NCI-H510A (cell line): ENCODE measurements at regions not wholly inside any gene's neighbourhood (a gene's known extent, or its start where the extent isn't known, plus 50 kb on each side); places are given as distances from the start of the nearest gene placed in this dataset.
A peak's percentile ranks its signal among the peaks of the same experiment; 100 is the strongest.
"Not testable (repeated sequence)": the region's sequence is repeated elsewhere in the genome, so short reads cannot be mapped to it uniquely, and the experiment has no call there.

ENCODE experiments used
- DNase-seq: peaks from one replicate; lab custom pipeline; 2025; lab: John Stamatoyannopoulos, UW

DNA sequence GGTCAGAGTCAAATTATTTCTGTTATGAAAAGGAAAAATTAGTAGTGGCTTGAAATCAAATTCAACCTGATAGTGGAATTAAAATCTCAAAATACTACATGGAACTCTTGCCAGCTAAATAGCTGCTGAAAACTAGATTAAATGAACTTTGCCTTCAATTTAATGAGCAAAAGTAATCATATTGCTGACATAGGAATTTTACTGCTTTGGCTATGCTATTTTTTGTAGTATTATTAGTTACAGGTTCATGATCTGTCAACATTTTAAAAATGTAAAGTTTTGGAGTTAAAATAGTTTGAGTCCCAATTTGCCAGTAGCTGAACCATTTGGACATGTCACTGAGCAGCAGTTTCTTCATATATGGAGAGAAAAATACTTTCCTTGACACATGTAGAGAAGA, 81.4 kb downstream of the RERGL start:
- no peak for DNase-seq

DNA sequence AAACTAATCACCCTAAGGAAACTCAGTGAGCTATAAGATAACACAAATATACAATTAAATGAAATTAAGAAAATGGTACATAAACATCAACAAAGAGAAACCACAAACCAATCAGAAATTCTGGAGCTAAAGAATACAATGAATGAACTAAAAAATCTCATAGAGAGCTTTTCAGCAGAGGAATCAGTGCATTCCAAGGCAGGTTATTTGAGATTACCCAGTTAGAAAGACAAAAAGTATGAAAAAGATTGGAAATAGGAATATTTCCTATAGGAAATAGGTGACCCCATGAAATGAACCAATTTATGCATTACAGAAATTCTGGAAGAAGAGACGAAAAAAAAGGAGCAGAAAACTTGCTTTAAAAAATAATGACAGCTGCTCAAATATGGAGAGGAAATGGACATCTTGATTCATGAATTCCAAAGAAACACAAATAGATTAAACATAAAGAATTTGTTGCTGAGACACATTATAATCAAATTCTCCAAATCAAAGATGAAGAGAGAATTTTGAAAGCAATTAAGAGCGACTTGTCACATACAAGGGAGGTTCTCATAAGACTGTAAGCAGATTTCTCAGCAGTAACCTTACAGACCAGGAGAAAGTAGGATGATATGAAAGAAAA, 90.7 kb downstream of the RERGL start:
- DNase-seq, result no peak

DNA sequence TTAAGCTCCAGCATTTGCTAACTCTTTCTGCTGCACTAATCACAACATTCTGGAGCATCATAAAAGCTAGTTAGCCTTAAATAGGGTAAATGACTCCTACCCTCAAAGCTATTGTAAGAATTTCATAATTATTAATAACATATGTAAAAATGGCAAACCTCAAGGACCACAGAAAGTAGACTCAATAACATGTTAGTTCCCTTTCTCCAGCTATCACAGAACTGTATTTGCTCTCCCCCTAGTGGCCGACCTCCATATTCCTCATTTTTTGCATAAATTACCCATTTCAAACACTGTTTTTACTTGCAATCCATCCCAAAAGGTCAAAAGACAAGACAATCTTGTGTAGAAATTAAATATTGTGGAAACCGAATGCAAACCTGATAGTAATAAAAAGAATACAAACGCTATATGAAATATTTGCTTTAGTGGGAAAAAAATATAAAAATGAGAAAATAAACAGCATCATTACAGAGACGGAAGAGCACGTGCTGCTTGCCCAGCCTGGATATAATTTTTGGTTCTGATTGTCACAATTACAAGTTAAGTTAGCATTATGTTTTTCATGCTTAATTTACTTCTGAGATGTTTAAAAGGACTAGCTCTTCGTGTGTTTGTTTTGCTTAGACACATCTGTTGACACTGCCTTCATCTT, 97.9 kb downstream of the RERGL start:
- DNase-seq, result peak; percentile 15

DNA sequence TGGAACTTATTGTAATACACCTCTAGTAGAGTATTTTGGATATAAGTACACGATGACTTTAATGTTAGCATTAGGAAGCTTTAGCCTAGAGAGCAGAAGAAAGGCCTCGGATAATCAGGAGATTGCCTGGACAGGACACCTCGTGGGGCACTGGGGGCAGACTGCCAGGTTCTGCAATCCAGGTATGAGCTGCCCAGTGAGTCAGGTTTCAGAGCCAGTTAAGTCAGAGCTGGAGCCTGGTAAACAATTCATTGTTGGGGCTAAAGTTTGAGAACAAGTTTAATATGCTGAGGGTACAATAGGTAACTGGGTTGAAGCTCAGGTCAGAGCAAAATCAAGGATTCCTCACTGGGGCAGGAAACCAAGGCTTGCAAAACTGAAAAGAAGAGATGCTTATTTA, 107.4 kb downstream of the RERGL start:
- DNase-seq, result no peak

DNA sequence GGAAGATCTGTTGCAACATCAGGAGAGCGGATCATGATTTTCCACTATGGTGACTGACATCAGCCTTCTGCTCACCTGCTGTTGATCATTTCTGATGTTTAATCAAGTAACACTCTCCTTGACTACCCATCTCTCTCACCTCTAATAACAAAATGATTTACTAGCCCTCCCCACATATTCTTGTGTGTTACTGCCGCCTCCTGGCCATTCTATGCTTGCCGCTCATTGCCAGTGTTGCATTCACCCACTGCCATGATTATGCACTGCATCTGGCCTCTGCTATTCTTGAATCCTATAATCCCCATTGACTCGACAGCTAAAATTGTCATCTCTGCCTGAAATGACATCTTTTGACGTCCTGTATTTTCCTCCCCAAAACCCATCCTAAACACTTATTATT, 113.8 kb downstream of the RERGL start:
- DNase-seq, result no peak

DNA sequence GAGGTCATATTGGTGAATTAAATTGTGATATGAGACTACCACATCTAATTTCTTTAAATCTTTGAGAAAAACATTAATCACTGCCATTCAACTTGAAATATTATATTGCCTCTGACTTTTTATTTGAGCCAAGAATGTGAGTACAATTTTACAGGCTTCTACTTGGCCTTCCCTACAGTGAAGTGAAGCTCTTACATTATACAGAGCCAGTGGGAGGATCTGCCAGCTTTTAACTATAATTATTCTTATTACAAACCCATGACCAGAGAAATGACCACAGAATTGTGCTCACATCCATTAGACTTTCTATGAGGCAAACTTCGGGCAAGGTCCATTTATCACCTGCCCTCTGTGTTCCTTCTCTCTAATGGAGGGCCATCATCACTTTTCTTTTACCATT, 114.2 kb downstream of the RERGL start:
- no peak for DNase-seq

DNA sequence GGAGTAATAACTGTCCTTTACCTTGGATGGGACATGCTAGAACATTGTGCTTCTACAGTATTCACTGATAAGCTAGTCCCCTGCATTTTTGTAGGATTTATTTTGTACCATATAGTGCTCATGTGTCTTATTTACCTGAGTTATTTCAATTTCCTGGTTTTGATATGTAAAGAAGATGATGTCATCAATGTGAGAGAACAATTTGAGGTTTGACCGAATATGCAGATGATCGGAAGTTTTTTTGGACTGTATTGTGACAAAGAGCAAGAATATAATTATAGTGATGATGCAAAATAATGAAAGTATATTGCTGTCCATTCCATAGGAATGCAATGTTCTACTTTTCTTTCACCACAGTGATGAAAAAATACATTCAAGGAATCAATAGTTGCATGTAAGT, 114.8 kb downstream of the RERGL start:
- DNase-seq, result no peak

DNA sequence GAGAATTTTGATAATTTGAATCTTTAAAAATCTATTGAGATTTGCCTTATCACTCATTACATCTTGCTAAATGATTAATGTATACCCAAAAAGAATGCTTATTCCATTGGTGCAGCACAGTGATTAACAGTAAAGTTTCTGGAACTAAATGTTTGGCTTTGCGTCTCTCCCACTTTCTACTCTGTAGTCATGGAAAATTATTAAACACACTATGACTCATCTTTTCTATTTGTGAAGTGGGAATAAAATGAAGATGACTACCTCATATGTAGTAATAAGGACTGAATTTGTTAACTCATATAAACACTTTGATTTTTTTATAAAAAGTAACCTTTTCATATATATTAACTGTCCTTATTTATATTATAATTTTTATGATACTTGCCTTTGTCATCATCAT, 118.1 kb downstream of the RERGL start:
- DNase-seq, result no peak

DNA sequence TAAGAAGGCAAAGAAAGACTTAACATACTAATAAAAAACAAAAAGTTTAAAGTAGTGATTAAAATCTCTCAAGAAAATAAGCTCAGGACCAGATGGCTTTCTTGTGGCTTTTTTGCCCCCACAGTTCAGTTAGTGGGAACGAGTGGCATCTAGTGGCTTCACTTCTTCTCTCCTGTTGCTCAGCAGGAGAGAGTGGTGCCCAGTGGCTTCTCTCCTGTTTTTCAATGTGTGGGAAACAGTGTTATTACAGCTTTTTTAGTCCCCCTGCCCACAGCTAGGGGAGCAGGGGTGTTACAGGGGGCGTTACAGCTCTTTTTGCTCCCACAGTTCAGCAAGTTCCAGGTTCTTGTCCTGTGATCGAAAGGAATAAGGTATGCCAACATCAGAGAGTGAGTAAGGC, 135.2 kb downstream of the RERGL start:
- DNase-seq, result no peak

DNA sequence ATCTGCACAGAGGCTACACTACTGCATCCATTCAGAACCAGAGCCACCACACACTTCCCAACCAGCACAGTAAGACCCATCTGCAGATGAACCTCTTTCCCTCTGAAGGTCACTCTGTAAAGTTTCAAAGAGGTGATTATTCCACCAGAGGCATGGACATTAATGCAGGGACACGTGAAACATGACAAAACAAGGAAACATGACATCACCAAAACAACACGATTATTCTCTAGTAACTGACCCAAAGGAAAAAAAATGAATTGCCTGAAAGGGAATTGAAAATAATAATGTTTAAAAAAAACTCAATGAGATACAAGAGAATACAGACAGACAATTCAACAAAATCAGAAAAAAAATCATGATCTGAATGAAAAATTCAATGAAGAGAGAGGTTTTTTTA, 139.1 kb downstream of the RERGL start:
- DNase-seq, result no peak

DNA sequence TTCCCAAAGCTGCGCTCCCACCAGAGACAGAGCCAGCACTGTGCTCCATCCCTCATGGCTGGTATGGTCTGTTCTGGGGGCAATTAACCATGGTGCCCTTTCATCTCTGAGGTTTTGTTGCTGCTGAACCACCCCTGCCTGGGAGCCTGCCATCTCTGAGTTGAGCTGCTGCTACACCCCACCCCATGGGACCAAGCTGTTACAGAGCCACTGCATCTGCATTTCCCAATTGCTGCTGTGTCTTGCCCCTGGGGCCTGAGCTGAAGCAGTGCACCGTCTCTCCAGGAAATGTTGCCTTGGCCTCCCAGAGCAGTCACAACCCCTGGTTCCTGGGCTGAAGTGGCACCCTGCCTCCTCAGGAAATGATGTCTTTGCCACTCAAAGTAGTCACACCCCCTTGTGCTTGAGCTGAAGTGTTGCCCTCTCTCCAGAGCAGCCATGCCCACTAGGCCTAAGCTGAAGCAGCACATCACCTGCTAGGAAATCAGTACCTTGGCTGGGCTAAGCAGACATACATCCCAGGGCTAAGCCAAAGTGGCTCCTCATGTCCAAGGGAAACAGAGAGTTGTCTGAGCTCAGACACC, 140.3 kb downstream of the RERGL start:
- peak; percentile 53 for DNase-seq

DNA sequence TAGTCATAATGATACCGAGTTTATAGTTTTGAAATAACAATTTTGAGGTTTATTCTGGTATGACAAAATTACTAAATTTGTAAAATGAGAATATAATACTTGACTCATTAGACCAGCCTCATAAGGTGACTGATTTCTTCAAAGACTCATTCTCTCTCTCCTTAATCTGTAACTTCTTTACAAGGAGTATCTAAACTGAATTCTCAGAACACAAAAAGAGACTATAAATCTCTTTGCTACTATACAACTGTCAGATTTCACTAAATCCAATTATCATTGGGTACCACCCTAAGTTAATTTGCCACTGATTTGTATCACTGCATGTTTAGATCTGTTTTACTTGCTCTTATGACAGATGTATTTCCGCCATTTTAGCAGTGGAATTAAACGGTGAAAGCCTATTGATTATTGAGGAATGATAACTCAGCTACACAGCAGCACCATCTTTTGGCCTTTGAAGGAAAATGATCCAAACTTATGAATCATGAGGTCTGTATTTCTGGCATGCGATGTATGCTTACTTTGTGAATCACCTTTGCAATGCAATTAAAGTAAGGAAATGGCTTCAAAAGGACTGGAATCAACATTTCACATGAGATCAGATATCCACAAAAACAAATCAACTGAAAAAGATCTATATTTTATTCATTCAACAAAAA, 161.2 kb downstream of the RERGL start:
- DNase-seq, result no peak

DNA sequence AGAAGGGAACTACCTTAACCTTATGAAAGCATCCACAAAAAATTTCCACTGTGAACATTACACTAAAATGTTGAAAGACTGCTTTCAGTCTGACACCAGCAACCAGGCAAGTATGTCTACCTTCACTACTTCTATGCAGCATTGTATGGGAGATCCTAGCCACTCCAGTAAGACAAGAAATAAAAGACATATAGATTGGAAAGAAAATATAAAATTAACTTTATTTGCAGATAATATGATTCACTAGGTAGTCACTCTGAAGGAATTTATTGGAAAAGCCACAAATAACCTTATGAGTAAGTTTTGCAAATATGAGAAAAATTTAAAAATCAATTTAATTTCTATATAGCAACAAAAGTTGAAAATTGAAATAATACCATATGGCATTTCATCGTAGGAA, 172.0 kb downstream of the RERGL start:
- DNase-seq, result no peak

DNA sequence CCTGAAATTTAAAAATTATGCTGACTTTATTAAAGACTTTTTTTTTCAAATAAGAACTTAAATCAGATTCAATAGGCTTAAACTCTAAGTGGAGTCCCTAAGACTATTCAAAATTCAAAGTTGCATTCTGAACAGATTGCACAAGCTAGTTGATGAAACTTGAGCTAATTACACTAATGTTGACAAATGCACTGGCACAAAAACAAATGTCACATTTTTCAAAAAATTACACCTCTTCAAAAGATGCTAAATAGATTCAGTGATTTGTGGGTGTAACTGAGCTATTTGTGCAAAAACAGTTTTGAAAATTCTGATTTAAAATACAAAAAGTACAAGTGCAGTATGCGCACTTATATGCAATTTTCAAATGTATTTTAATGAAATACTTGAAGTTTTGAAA, 205.4 kb downstream of the RERGL start:
- DNase-seq, result no peak

DNA sequence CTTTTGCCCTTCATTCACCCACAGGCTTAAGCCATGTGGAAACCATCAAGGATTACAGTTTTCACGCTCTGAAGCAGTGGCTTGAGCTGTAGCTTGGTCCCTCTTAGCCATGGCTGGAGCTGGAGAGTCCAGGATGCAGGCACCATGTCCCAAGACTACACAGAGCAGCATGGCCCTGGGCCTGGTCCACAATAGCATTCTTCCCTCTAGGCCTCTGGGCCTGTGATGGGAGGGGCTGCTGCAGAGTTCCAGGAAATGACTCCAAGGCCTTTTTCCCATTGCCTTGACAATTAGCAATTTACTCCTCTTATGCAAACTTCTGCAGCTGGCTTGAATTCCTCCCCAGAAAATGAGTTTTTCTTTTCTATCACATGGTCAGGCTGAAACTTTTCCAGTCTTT, 211.3 kb downstream of the RERGL start:
- DNase-seq, result no peak

DNA sequence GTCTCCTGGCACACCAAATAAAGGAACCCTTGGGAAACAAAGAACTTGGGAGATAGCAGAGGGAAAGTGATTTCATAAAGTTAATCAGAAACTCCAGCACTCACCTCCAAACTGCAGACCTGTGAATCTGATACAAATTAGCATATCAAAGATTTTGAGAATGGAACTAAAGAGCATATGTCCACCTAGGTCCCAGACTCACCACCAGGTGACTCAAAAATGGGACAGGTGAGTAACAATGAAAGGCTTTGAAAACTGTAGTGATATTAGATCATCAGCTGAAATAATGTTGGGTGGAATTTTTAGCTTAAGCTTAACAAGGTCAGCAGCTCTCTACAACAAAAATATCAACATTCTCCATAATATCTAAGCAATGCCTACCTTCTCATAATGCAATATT, 214.8 kb downstream of the RERGL start:
- DNase-seq, result no peak

DNA sequence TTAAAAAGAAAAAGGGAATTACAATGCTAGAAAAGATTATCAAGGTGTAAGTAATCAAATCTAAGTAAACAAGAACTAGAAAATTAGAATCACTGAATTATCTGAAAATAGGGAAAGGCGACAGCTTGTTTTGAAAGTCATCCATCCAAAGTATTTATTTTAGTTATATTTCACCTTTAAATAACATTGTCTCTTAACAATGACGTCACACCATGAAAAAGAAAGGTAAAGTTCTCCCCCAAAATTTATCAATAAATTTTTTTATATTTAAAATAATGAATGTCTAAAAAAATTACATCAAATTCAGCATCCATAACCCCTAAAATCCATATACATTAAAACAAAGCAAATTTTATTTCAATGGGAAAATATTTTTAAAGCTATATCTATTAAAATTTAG, 223.2 kb downstream of the RERGL start:
- DNase-seq, result no peak

DNA sequence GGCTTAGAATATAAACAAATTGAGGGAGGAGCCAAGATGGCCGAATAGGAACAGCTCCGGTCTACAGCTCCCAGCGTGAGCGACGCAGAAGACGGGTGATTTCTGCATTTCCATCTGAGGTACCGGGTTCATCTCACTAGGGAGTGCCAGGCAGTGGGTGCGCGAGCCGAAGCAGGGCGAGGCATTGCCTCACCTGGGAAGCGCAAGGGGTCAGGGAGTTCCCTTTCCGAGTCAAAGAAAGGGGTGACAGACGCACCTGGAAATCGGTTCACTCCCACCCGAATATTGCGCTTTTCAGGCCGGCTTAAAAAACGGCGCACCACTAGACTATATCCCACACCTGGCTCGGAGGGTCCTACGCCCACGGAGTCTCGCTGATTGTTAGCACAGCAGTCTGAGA, 234.4 kb downstream of the RERGL start:
- not testable (repeated sequence) for DNase-seq

DNA sequence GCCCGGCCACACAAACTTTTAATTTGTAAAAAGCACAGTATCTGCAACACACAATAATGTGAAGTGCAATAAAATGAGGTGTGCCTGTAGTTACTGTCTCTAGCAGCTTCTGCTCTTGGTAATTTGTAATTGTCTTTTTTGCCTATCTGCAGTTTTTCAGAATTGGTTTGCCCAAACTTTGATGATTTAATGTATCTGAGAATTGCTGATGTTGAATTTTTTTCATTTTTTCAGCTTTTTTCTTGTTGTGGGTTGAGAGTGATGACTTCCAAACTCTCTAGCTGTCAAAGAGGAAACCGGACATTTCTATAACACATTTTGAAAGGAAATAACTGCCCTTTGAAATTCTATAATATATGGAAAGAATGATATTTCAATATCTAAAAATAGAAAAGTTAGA, 236.9 kb downstream of the RERGL start:
- DNase-seq, result no peak

DNA sequence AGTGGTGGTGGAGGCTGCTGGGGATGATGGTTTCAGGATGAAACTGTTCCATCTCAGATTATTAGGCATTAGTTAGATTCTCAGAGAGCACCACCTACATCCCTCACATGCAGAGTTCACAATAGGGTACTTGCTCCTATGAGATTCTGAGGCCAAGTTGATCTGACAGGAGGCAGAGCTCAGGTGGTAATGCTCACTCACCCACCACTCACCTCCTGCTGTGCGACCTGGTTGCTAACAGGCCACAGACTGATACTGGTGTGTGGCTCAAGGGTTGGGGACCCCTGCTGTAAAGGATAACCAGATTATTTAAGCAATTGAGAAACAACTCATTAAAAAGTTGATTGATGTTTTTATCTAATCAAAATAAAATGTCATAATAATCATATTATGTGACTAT, 248.5 kb downstream of the RERGL start:
- DNase-seq, result no peak

DNA sequence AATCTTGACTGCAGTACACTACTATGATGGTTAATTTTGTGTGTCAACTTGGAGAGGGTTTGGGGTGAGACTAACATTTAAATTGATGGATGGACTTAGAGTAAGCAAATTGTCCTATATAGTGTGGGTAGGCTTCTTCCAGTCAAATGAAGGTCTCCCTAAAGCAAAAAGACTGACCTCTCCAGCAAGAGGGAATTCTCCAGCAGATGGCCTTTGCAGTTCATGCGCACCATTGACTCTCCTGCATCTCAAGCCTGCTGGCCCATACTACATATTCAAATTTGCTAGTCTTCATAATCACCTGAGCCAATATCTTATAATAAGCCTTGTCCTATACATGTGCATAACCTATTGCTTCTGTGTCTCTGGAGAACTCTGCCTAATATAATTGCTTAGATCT, 260.2 kb downstream of the RERGL start:
- DNase-seq, result no peak

DNA sequence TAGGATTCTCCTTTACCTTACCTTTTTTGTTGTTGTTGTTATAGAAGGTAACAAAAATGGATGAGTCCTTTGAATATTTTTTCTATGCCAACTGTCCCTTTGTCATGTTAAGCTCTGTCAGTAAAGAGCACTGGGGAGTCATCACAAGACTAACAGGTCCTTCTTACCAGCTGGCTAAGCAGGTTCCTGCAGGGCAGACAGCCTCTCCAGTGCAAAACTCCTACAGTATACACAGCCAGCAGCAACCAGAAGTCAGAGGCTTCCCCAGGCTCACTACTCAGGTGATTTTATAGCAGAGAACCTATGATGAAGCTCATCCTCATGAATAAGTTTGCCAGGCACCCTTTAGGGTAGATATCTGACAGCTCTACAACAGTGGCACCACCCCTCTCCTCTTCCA, 271.1 kb downstream of the RERGL start:
- DNase-seq, result no peak

DNA sequence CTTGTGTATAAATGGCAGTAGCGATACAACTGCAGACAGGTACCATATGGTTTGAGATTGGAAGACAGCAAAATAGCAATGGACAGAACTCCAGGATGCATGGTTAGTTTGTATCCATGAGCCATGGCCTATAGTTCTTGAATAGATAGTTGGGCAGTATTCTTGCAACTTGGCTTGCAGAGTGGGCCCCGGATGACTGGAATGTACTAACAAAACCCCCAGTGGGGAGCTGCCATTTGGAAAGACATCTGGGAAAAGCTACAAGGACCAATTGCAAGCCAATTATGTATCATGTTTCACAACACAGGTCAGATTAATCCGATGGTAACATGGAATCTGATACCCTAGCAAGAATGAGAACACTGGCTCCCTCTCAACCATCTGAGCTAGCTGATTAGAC, 279.6 kb downstream of the RERGL start:
- no peak for DNase-seq
